SIG-M5 treated with dmso at 0.1 percent for 504 hours (cell line): ENCODE measurements at regions not wholly inside any gene's neighbourhood (a gene's known extent, or its start where the extent isn't known, plus 50 kb on each side); places are given as distances from the start of the nearest gene placed in this dataset.
A peak's percentile ranks its signal among the peaks of the same experiment; 100 is the strongest.
"Not testable (repeated sequence)": the region's sequence is repeated elsewhere in the genome, so short reads cannot be mapped to it uniquely, and the experiment has no call there.

Source experiments
- DNase-seq: peaks from one replicate; lab custom pipeline; 2025; ENCODE audit not compliant: unreplicated experiment; lab: John Stamatoyannopoulos, UW

GRCh38 chr12:96085475-96085874 lies 50.1 kb upstream of the LTA4H start:
- DNase-seq = no peak

- not testable (repeated sequence) for DNase-seq
These were observed 50.8 kb upstream of the LTA4H start for GRCh38 chr12:96086190-96086589.

DNA sequence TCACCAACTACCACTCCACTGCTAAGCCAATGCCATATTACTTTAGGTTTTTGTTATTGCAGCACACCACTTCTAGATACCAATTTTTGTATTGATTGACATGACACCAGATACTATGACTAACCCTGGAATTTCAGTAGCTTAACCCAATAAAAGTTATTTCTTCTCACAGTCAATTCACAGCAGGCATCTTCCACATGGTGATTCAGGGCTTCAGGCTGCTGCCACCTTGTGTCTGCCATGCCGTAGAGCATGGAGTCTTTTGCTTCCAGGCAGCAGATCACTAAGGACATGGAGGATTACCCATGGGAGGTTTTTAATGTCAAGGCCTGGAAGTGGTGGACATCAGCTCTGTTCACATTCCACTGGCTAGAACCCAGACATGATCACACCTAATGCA lies 56.4 kb upstream of the LTA4H start:
- DNase-seq = peak; percentile 30

- no peak for DNase-seq
These were observed 58.3 kb upstream of the LTA4H start for GRCh38 chr12:96093543-96094196.

- DNase-seq = peak; percentile 40
These were observed 58.8 kb upstream of the LTA4H start for GRCh38 chr12:96094201-96094600.

DNA sequence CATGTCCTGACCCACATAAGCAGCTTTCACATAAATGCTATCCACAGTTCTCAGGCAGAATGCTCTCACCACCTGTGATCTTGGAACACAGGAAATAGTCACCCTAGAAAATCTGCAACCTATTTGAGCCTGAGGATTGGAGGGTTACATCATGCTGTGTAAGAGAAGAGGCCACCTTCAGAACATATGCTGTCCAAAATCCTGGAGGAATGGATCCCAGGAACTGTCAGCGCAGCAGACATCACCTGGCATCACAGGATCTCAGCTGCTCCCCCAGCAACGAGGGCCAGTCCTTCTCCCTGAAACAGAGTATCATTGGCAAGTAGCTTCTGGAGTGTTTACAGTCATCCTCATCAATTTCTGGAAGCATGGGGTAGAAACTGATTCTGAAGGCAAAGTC lies 63.2 kb upstream of the LTA4H start:
- no peak for DNase-seq

DNA sequence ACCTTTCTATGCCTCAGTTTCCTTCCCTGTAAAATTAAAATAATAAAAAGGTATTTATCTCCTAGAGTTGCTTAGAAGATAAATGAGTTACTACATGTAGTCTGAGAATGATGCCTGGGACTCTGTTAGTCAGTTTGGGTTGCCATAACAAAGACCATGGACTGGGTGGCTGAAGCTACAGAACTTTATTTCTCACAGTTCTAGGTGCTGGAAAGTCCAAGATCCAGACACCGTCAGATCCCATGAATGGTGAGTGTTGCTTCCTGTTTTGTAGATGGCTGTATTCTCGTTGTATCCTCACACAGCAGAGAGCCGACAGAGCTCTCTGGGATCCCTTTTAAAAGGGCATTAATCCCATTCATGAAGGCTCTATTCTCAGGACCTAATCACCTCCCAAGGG lies 64.0 kb upstream of the LTA4H start:
- DNase-seq = no peak

- DNase-seq = no peak
These were observed 64.6 kb upstream of the LTA4H start for GRCh38 chr12:96099986-96100385.

DNA sequence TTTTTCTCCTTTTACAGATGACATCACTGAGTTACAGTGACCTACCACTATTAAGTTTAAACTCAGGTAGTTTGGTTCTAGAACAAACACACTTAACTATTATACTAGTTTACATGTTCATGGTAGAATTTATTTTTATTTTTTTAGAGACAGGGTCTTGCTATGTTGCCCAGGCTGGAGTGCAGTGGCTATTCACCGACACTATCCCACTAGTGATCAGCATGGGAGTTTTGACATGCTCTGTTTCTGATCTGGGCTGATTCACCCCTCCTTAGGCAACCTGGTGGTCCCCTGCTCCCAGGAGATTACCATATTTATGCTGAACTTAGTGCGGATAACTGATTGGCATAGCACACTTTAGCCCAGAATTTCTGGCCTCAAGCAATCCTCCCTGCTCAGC lies 66.4 kb upstream of the LTA4H start:
- no peak for DNase-seq

DNA sequence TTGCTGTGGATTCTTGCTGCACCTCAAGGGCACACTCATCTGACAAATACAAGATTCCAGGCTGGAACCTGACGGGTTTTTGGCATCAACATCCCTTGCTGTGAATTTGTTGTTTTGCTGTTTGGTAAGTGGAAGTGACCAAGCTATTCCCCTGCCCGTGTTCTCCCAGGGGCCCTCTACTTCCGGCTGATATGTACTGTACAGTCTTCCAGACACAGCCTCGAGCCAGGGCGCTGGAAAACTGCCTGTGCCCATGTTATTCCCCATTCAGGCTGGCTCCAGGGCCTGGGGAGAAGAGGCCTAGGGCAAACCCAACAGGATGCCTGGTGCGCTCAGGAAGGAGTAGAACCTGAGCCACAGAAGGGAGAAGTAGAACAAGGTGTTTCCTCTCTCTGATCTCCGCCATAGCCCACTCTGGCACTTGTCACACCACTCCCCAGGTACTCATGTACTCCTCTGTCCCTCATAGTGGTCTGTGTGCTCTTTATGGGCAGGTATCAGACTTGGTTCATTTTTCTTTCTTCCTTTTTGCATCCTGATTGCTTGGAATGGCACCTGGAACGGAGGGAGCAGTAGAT lies 67.8 kb upstream of the LTA4H start:
- DNase-seq = no peak

- DNase-seq = no peak
These were observed 69.2 kb upstream of the LTA4H start for GRCh38 chr12:96104566-96104965.

DNA sequence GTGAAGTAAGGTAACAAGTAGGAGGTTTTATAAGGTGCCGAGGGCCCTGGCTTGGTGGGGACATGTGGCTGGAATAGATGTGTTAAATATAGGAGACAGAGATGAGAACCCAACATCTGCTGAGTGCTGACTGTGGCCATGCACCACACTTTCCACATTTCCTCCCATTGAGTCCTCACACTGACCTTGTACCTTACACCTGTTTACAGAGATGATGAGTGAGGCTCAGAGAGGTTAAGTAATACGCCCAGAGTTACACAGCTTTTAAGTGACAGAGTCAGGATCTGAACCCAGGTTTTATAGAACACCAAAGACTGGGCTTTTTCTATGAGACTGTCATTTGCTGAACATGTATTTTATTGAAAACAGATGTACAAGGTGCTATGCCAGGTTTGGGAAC lies 70.8 kb upstream of the LTA4H start:
- no peak for DNase-seq

DNA sequence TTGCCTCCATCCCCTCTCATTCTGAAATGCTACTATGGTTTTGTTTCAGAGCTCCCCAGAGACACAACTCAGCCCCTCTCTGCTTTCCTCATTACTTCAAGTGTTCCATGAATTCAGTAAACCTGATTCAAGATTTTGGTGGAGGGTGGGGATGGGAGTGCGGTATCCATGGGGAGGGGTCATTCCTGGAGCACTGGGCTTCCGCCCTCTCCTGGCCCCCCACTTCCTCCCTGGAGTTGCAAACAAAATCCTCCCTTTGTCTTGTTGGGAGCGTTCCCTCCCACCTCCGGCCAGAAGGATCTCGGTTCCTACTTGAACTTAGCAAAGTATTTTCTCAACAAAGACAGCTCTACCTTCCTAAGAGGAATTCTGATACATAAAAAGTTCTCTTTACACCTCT lies 71.8 kb upstream of the LTA4H start:
- no peak for DNase-seq

- DNase-seq = peak; percentile 41
These were observed 72.9 kb upstream of the LTA4H start for GRCh38 chr12:96108321-96108720.

- DNase-seq = not testable (repeated sequence)
These were observed 73.6 kb upstream of the LTA4H start for GRCh38 chr12:96108941-96109340.

DNA sequence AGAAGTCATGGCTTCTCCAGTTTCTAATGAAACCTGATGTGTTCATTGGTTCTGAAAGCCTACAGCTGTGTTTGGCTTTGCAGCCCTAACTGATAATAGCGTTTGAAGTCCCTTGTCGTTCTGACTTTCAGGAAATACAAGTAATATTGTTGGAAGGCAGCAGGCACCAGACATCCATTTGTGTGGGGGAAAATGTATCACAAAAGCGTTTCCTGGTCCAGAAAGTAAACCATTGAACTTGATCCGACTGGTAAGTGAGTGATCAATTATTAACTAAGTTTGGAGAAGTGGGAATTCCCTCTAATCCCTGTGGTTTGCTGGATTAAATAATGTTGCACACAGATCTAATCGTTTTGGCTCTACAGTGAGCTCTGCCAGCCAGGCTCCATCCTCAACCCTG lies 77.3 kb upstream of the LTA4H start:
- DNase-seq = no peak

DNA sequence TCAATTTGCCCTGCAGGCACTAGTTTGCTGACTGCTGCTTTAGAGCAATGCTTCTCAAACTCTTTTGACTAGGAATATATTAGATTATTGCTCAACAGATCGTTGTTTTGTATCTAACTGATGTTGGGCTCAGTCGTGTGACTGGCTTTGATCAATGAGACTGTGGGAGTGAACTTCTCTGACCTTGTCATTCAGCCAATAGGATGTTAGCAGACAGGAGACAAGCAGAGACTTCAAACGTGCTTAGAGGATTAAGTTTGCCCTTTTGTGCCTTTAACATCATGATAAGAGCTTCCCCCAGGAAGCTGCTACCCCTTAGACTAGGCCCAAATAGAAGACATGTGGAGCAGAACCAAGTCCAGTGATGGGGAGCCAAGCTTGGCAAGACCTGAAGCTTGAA lies 76.7 kb upstream of the ELK3 start:
- DNase-seq = no peak

GRCh38 chr12:96120359-96121100 lies 73.6 kb upstream of the ELK3 start:
- DNase-seq = peak; percentile 97

- DNase-seq = peak; percentile 95
These were observed 72.9 kb upstream of the ELK3 start for GRCh38 chr12:96121271-96121711.

DNA sequence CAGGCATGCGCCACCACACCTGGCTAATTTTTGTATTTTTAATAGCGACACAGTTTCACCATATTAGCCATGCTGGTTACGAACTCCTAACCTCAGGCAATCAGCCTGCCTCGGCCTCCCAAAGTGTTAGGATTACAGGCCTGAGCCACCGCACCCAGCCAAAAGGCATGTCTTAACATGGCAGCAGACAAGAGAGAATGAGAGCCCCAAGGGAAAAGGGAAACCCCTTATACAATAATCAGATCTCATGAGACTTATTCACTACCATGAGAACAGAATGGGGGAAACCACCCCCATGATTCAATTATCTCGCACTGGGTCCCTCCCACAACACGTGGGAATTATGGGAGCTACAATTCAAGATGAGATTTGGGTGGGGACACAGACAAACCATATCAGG lies 65.9 kb upstream of the ELK3 start:
- DNase-seq = not testable (repeated sequence)

GRCh38 chr12:96130396-96131059 lies 63.6 kb upstream of the ELK3 start:
- no peak for DNase-seq
